Activated CD4-positive, CD25-positive, alpha-beta regulatory T cell treated with anti-CD3 and anti-CD28 coated beads, Interleukin-2, amount 50 U/mL, for 24 hours (primary cell): ENCODE measurements at regions not wholly inside any gene's neighbourhood (a gene's known extent, or its start where the extent isn't known, plus 50 kb on each side); places are given as distances from the start of the nearest gene placed in this dataset.
"Not testable (repeated sequence)": the region's sequence is repeated elsewhere in the genome, so short reads cannot be mapped to it uniquely, and the experiment has no call there.

Source experiments
- ATAC-seq, 2 donors: fragments of 150-1000 bp; cut with Tn5 transposase; one replicate each; pipeline ENCODE4 v1.10.0; 2021; ENCODE audit warnings: mild to moderate bottlenecking in 1 of 2, moderate library complexity in 1 of 2

DNA sequence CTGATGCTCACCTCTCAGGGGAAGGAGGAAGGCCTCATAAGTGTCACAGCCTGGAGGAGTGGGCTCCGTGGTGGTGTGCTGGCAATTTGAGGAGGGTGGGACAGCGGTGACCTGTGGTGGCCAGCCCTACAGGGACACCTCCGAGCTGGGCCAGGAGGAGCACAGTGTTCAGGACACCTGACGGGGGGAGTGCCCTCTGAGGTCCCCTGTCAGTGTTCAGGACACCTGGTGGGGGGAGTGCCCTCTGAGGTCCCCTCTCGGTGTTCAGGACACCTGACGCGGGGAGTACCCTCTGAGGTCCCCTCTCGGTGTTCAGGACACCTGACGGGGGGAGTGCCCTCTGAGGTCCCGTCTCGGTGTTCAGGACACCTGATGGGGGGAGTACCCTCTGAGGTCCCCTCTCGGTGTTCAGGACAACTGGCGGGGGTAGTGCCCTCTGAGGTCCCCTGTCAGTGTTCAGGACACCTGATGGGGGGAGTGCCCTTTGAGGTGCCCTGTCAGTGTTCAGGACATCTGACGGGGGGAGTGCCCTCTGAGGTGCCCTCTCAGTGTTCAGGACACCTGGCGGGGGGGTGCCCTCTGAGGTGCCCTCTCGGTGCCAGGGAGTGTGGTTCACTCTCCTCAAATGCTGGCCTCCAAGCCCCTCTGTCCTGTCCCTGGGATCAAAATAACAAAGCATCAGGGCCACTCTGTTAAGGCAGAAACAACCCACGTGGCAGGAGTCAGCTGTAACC lies 73.4 kb upstream of the ZNF469 start:
- no peak for ATAC-seq

DNA sequence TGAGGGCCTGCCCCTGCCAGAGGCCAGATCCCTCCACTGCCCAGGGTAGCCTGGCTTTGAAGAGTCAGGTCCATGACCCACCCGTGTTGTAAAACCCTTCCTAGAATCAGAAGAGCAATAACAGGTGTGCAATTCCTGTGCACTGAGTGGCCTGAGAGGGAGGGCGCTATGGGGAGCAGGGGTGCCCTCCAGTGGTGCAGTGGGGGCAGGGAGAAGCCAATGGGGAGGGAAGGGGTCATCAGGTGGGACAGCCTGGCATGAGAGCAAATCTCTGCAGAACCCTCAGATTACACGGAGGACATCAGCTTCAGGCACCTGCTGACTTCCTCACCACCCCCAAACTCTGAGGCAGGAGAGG lies 72.9 kb upstream of the ZNF469 start:
- no peak for ATAC-seq

DNA sequence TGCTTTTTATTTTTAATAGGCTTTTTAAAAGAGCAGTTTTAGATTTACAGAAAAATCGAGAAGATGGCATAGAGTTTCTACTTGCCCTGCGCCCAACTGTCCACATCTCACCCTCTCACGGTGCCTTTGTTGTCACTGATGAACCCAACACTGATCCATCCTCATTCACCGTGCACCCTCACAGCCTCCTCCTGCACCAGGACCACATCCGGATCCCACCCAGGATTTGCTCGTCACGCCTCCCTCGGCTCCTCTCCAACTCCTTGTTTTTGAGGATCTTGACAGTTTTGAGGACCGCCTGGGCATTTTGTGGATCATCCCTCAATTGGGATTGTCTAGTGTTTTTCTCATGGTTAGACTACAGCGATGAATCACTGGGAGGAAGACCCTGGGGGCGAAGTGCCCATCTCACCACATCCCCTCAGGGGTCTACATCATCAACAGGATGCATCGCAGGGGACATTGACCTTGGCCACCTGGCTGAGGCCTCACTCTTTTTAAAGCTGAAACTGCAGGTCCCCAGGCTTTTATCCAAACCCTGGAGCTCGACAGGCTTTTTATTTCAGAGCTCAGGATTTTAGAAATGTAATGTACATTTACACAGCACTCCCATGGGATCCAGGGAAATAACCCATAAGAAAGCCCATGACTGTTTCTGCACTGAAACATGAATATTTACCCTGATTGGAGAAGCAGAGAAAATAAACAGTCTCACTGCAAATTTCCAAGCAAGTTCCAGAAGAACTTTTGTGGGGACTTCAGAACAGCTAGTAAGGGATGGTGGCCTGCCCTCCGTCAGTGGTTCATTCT lies 71.8 kb upstream of the ZNF469 start:
- no peak for ATAC-seq

DNA sequence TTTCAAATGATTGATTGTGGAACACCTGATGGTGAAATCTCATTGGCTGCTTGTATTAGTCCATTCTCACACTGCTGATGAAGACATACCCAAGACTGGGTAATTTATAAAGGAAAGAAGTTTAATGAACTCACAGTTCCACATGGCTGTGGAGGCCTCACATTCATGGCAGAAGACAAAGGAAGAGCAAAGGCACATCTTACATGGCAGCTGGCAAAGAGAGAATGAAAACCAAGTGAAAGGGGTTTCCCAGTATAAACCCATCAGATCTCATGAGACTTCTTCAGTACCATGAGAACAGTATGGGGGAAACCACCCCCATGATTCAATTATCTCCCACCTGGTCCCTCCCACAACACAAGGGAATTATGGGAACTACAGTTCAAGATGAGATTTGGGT lies 70.9 kb upstream of the ZNF469 start:
- ATAC-seq, result not testable (repeated sequence)

DNA sequence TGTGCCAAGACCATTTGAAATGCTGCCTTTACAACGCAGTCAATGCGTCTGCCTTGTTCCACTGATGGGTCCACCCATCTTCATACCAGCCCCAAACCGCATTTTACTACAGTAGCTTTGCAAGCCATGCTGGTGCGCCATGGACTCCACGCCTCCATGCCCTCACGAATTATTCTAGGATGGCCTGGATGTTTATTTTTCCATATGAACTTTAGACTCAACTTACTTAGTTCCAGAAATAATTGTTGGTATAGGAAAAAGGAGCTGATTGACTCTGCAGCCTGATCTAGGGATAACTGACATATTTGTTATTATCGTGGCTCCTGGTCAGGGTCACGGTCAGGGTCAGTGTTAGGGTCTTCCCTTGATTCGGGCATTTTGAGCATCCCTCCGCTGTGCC lies 70.0 kb upstream of the ZNF469 start:
- ATAC-seq, result no peak

DNA sequence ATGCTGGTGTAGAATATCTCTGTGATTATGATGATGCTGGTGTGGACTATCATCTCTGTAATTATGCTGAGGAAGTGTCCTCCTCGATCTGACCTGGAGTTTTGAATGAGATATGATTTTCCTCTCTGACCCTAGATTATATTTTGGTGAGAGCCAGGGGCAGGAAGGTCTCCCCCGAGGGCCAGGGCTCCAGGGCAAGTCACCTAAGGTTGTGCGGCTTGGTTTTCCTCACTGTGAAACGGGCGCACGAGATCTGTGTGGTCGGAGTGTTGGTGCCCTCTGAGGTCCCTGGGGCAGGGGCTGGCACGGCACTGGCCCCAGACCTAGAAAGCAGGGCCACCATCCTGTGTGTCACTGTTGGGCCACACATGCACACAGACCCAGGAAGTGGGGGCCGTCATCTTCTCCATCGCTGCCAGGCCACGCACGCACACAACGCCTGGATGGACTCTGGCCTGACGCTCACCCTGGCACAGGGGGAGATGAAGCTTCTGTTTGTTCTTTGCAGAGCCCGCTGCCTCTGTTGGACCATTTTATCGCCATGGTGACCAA lies 67.7 kb upstream of the ZNF469 start:
- ATAC-seq, result no peak

DNA sequence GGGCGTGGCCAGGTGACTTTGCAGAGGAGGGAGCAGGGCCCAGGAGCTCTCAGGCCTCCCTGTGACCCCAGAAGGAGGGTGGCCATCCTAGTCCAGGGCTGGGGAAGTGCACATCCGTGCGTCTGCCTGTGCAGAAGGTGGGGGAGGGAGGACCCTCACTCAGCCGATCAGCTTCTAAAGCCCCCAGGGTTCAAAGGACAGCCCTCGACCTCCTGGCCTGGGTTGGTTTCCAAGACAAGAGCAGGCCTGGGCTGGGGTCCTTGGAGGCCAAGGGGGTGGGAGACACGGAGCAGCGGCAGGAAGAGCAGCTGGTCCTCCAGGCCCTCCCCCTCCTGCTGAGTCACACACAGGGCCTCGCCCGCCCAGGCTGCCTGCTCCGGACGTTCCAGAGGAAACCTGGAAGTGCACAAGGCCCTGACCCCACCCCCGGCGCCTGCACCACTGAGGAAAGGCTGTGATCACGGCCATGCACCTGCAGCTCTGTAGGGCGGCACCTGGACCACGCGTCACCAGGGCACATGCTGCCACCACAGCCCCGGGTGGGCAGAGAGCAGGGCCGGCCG lies 67.1 kb upstream of the ZNF469 start:
- ATAC-seq, result no peak

DNA sequence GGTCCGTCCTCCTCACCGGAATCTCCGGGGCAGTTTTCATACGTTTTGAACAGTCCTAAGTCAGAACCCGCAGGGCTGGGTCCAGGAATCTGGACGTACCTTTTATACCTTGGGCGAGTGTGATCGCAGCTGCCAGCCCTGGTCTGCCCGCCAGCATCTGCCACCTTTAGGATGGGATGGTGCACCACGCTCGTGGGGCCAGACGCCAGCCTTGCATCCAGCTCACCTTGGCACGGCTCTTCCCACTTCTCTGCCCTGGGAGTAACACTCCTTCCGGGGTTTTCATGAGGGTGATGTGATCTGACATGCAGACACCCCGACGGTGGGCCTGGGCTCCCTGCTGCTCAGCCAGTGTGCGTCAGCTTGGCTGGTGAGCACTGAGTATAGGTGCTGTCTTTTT lies 66.6 kb upstream of the ZNF469 start:
- no peak for ATAC-seq

DNA sequence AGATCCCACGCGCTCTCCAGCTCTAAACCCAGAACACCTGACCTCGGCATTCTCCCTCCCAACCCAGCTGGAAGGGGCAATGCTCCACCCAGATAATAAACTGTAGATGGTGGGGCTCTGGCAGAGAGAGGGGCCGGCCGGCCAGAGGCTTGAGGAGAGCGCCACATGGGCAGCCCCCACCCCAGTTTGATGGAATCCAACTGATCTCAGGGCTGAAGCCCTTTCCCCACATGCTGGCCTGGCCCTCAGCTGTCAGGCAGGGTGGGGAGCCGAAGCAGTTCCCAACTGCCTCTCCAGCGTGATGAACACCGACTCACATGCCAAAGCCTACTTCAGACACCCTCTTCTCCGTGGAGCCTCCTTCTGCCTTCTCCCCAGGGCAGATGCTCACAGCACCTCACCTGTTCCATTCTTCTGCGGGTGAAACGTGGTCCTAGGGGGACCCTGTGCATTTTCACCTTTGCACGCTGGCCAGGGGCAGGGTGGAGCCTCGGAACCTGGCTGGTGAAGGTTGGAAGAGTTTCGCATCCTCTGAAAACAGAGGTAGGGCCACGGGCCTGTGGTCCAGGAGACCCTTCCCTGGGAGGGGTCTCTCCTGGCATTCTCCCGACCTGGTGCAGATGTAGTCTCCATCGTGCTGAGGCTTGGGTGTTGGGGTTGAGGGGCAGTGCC lies 65.7 kb upstream of the ZNF469 start:
- ATAC-seq, result no peak

DNA sequence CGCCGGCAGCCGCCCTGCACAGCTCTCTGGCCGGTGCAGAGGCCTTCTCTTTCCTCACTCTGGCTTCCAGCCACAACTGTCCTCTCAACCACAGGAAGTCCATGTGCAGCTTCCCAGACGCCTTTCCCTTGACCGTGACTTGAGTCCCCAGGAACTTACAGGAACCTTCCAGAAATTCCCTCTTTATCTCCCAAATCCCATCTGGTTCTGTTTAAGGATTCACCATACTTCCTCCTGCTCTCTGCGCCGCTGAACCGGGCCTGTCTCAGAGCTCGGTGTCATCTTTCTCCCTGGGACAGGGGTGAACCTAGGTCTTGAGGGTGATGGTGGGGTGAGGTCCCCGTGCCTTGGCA lies 65.2 kb upstream of the ZNF469 start:
- no peak for ATAC-seq

DNA sequence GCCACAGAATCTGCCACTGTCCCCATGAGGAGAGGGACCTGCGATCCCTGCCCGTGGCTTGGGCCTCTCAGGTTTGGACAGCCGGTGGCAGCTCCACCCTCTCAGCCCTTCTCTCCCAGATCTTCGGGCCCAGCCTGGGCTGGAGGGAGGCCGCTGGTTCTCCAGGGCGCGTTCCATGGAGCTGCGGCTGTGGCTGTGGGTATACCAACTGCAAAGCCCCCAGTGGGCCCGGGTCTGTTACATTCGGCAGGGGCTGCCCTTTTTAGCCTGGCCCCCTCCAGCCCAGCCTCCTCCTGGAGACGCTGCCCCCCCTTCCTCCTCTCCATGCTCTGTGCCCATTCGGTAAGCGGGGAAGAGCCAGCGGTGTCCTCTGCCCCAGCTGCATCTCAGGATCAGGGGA lies 64.7 kb upstream of the ZNF469 start:
- no peak for ATAC-seq

DNA sequence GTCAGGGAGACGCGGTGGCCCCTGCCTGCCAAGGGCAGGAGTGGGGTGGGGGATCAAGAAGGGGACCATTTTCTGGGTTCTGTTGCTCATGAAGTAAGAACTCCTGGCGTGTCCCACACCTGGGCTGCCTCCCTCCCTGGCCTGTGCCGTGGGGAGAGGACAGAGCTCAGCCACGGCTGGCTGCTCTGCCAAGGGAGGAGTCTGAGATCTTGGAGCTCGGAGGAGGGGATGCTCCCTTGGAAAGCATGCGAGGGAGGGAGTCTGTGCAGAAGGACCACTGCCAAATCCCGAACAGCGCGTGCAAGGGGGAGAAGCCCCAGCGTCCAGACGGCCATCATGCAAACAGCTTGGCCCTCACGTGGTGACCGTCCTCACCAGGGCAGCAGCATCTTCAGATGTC lies 64.2 kb upstream of the ZNF469 start:
- ATAC-seq, result no peak

DNA sequence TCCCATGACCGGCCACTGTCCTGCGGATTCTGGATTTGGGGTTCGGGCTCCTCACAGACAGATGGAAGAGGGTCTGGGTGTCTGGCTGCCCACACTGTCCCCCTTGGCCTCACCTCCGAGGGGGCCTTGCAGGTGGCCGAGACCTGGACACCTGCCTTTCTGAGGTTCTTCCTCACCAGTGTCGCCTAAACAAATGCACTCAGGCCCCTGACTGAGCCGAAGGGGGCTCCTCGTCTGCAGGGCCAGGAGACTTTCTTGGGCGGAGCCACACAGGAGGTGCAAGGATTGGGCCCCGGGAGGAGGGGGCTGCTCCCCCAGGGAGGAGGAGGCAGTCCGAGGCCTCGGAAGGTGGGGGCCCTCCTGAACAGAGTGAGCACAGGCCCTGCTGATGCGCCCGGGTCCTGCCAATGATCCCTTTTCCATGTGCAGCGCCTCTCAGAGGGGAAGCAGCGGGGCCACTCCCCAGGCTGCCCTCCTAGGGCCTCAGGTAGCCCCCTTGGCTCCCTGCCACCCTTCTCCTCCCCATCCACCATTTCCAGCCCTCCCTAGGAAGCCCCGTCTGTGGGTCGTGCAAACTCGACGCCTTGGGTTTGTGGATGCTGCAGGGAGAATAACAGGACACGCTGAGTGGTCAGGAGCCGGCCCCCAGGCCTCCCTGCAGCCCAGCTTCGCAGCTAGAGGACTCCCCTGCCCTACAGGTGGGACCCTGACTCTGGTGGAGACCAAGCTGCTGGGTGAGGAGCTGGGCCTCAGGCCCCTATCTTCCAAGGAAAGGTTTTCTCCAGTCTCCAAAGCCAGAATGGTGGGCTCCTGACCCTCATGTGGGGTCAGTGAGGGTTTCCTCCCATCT lies 63.4 kb upstream of the ZNF469 start:
- no peak for ATAC-seq

DNA sequence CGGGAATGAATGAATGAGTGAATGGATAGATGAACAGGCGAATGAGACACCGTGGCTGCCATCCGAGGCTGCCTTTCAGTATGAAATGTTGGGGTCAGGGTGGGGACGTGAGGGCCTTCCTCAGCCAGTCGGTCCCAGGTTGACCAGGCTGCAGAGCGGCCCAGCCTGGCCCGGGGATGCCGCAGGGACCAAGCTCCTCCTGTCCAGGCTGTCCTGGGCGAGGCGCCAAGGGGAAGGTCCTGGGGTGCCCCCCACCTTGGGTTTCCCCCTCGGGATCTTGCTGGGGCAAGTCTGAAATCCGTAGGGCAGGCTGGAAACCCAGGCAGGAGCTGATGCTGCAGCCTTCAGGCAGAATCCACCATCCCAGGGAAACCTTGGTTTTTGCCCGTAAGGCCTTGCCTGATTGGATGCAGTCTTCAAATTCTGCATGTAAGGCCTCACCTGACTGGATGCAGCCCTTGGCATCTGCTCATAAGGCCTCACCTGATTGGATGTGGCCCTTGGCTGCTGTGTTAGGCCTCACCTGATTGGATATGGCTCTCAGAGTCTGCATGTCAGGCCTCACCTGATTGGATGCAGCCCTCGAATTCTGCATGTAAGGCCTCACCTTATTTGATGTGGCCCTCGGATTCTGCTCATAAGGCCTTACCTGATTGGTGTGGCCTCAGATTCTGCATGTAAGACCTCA lies 61.7 kb upstream of the ZNF469 start:
- ATAC-seq, result no peak

DNA sequence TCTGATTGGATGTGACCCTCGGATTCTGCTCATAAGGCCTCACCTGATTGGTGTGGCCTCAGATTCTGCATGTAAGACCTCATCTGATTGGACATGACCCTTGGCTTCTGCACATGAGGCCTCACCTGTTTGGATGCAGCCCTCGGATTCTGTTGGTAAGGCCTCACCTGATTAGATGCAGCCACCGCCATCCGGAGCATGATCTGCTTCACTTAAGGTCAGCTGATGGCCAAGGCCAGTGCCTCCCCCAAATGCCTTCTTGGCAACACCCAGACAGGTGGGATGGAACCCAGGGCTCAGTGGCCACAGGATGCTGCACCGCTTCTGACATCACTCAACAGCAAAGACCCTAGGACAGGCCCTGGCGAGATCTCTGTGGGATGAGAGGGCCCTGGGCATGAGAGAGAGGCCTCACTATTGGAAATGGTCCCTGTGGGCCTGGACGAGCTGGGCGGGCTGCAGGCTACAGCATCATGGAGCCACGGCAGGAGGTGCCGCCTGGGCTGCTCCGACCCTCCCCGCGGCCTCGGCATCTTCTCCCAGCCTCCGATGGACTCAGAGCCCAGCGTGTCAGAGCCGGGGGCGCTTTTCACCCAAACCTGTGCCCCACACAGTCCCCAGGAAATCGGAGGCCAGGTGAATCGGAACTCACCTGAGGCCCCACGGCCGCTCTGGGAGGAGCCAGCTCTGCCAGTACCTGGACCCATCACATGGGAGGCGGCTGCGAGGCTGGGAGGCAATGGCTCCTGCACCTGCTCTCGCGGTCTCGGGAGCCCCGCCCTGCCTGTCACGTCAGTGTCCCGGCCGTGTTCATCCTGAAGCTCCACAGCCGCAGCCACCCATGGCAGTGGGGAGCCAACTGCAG lies 60.9 kb upstream of the ZNF469 start:
- ATAC-seq, result no peak

DNA sequence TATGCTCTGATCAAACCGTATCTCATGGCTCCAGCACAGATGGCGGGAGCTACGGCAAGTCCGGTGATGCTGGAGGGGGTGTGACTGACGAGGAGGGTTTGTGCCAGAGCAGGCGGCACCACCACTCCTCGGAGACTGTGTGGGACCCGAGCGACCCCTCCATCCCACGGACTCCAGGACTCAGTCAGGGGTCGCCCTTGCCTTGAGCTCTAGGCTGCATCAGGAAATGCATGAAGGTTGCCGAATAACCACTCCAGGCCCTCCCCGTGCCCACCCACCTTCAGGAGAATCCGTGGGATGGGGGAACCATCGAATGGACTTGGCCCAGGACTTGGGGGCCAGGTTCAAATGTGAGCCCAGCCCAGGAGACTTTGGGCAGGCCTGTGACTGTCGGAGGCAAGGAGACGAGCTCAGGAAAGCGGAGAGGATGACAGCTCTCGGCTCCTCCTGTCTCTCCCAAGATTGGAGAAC lies 60.2 kb upstream of the ZNF469 start:
- no peak for ATAC-seq

DNA sequence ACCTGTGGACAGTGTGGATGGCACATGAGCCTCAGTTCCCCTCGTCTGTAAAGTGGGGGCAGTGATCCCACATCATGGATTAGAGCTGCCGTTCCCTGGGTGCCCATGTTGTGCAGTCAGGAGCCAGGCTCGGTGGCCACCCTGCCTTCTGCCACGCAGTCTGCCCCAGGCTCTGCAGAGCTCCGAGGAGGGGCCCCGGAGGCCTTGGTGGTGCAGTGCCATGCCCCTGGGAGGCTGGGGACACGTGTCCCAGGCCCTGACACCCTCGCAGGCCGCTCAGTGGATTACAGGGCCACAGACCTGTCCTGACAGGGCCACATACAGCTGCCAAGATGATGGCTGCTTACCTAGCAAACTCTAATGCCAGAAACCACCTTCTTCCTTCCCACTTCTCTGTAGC lies 59.7 kb upstream of the ZNF469 start:
- ATAC-seq, result no peak

DNA sequence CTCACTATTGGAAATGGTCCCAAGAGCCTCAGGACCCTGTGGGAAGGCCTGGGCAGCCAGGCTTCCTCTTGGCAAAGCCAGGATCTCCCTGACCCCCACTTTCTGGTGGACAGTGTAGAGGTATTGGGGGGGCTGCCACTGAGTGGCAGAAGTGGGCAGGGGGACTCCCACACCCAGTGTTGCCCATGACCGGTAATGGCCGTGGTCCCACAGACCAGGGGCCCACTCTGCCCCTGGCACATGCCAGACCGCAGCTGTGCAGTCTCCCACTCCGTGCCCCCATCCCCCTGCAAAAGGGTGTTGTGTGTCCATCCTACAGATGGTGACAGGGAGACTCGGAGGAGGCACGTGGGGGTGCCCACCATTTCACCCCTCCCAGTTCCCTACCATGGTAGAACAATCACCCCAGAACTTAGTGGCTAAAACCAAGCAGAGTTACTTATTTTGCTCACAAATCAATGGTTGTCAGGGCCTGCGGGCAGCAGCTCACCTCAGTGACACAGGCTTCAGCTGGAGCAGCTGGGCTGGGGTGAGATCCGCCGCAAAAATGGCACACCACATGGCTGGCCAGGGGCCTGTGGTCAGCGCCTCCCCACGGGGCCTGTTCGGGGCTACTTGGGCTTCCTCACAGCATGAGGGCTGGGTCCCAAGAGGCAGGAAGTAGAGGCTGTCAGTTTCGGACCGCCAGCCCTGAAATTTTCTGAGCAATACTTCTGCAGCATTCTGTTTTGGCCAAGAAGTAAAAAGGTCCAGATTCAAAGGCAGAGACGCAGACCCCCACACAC lies 59.0 kb upstream of the ZNF469 start:
- ATAC-seq, result no peak

DNA sequence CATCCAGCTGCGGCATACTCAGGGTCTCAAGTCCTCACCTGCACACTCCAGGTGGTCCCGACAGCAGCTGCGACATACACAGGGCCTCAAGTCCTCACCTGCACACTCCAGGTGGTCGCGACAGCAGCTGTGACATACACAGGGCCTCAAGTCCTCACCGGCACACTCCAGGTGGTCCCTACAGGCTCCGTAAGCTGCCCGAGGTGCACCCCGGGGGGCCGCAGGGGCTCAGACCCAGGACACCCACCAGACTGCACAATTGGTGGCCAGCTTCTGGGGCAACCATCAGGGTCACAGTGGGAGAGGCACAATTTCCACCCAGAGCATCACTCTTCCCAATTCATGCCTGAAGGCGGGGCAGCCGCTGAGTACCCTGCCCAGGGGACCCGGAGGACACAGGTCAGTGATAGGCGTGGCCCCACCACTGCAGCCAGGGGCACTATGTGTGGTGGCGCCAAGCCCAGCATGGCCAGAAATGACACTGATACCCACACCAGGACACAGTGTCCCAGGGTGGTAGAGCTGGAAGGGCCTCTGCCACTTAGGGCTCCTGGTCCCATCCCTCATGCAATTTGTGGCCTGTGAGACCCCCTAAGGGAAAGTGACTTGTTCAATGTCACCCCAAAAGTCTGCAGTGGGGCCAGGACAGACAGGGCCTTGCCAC lies 57.5 kb upstream of the ZNF469 start:
- ATAC-seq, result no peak
